GM23338 (cell line): ENCODE measurements at regions not wholly inside any gene's neighbourhood (a gene's known extent, or its start where the extent isn't known, plus 50 kb on each side); places are given as distances from the start of the nearest gene placed in this dataset.

Source experiments
- EZH2 ChIP-seq: fragments of 200-600 bp; sonication (generic); IDR thresholded peaks from one replicate; pipeline ENCODE4 v1.8.0; 2017; ENCODE audit warnings: antibody characterized with exemption, mild to moderate bottlenecking, low read depth; ENCODE audit not compliant: unreplicated experiment
- POLR2AphosphoS5 ChIP-seq: IDR thresholded peaks from 2 replicates; pipeline ENCODE4 v1.6.1; 2016; ENCODE audit warnings: antibody characterized with exemption, low read depth
- REST ChIP-seq: IDR thresholded peaks from one replicate; pipeline ENCODE4 v1.6.1; 2018; ENCODE audit warnings: antibody characterized with exemption; ENCODE audit not compliant: unreplicated experiment
- TF ChIP-seq, protein P1 (sequence below), 2 experiments: fragments of 200-600 bp in 1 of 2; sonication (generic) in 1 of 2; conservative IDR thresholded peaks; 2 replicates each; pipeline versions ENCODE4 v1.5.1 to v1.6.1; 2016 to 2017; ENCODE audit warnings: antibody characterized with exemption in 2 of 2, low read depth in 2 of 2, mild to moderate bottlenecking in 2 of 2, moderate library complexity in 1 of 2

DNA sequence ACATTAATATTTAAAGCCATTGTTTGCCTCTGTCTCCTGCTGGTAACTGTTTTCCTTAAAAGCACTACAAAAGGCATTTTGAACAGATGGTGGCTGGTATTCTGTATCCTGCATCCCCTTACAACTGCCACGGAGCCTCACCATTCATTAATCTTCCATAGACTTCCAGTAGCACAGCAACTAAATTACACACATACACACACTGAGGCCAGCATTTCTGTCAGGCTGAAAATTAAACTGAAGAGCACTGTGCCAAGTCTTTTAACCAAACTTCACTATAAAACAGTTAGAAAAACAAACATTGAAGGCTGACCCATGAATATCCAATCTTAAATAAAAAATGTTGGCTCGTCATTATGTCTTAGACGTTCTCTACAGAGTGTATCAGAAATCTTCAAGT is 697.8 kb downstream of the DACH1 start:
- TF ChIP-seq POLR2AphosphoS5 (no peak), EZH2 (no peak), REST (no peak)
- TF ChIP-seq, protein P1, sequence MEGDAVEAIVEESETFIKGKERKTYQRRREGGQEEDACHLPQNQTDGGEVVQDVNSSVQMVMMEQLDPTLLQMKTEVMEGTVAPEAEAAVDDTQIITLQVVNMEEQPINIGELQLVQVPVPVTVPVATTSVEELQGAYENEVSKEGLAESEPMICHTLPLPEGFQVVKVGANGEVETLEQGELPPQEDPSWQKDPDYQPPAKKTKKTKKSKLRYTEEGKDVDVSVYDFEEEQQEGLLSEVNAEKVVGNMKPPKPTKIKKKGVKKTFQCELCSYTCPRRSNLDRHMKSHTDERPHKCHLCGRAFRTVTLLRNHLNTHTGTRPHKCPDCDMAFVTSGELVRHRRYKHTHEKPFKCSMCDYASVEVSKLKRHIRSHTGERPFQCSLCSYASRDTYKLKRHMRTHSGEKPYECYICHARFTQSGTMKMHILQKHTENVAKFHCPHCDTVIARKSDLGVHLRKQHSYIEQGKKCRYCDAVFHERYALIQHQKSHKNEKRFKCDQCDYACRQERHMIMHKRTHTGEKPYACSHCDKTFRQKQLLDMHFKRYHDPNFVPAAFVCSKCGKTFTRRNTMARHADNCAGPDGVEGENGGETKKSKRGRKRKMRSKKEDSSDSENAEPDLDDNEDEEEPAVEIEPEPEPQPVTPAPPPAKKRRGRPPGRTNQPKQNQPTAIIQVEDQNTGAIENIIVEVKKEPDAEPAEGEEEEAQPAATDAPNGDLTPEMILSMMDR (conservative IDR thresholded peaks at IDR 0.05; ENCODE audit: low read depth in 2 of 2), result no peak
